Loucy (cell line): ENCODE measurements at regions not wholly inside any gene's neighbourhood (a gene's known extent, or its start where the extent isn't known, plus 50 kb on each side); places are given as distances from the start of the nearest gene placed in this dataset.

Source experiments
- H2AFZ ChIP-seq: fragments of 200-600 bp; sonication (generic); 2 replicates; pipeline ENCODE4 v1.6.0; 2016; ENCODE audit warnings: antibody characterized with exemption, mild to moderate bottlenecking, low read length, moderate library complexity
- H3F3A ChIP-seq: fragments of 200-600 bp; 2 replicates; pipeline ENCODE4 v1.6.0; 2016; ENCODE audit warnings: antibody characterized with exemption, low read depth, mild to moderate bottlenecking
- H3K27me3 ChIP-seq: fragments of 200-600 bp; sonication (generic); 2 replicates; pipeline ENCODE4 v1.6.1; 2014; ENCODE audit warnings: low read length, mild to moderate bottlenecking; ENCODE audit not compliant: insufficient read depth, poor library complexity, severe bottlenecking
- H3K36me3 ChIP-seq: fragments of 200-600 bp; sonication (generic); 2 replicates; pipeline ENCODE4 v1.6.1; 2016; ENCODE audit warnings: low read length; ENCODE audit not compliant: insufficient read depth
- H3K4me1 ChIP-seq: fragments of 200-600 bp; sonication (generic); 2 replicates; pipeline ENCODE4 v1.5.1; 2014; ENCODE audit warnings: low read length, mild to moderate bottlenecking; ENCODE audit not compliant: insufficient read depth, poor library complexity, severe bottlenecking
- H3K4me2 ChIP-seq: fragments of 200-600 bp; sonication (generic); 2 replicates; pipeline ENCODE4 v1.6.0; 2014; ENCODE audit warnings: antibody characterized with exemption, low read length, low read depth, mild to moderate bottlenecking; ENCODE audit not compliant: poor library complexity, severe bottlenecking
- H3K4me3 ChIP-seq: fragments of 200-600 bp; sonication (generic); 2 replicates; pipeline ENCODE4 v1.5.1; 2014; ENCODE audit warnings: low read length, mild to moderate bottlenecking, mixed read lengths; ENCODE audit not compliant: poor library complexity, severe bottlenecking
- H3K79me2 ChIP-seq: fragments of 200-600 bp; sonication (generic); 2 replicates; pipeline ENCODE4 v1.6.1; 2014; ENCODE audit warnings: low read length; ENCODE audit not compliant: insufficient read depth
- H3K9ac ChIP-seq: fragments of 200-600 bp; sonication (generic); 2 replicates; pipeline ENCODE4 v1.6.0; 2014; ENCODE audit warnings: mild to moderate bottlenecking, low read depth, low read length, moderate library complexity; ENCODE audit not compliant: poor library complexity, severe bottlenecking
- H3K9me2 ChIP-seq: fragments of 200-600 bp; sonication (generic); replicated peaks from 2 replicates; pipeline ENCODE4 v1.6.1; 2016; ENCODE audit warnings: low read depth, low read length, mixed read lengths
- H3K9me3 ChIP-seq: fragments of 200-600 bp; sonication (generic); 2 replicates; pipeline ENCODE4 v1.6.1; 2014; ENCODE audit warnings: mild to moderate bottlenecking, antibody characterized with exemption, low read length, low read depth; ENCODE audit not compliant: insufficient read depth
- H4K20me1 ChIP-seq: fragments of 200-600 bp; sonication (generic); 2 replicates; pipeline ENCODE4 v1.6.0; 2014; ENCODE audit warnings: antibody characterized with exemption, low read length, mild to moderate bottlenecking; ENCODE audit not compliant: insufficient read depth, poor library complexity, severe bottlenecking
- CTCF ChIP-seq: fragments of 200-600 bp; sonication (generic); conservative IDR thresholded peaks from 2 replicates; pipeline ENCODE4 v1.5.1; 2014; ENCODE audit warnings: mild to moderate bottlenecking, antibody characterized with exemption, low read length
- EZH2phosphoT487 ChIP-seq: fragments of 200-600 bp; IDR thresholded peaks from 2 replicates; pipeline ENCODE4 v1.6.1; 2018; ENCODE audit warnings: antibody characterized with exemption, mild to moderate bottlenecking, moderate library complexity, borderline replicate concordance

- H3K9me2 ChIP-seq: no peaks in the 10 kb centered on the region
- H4K20me1 ChIP-seq: no peaks in the 10 kb centered on the region
- TF ChIP-seq CTCF (no peak), EZH2phosphoT487 (no peak)
- no peaks in the 10 kb centered on the region for H3K79me2 ChIP-seq
- no peak overlapping the region for H2AFZ ChIP-seq
- peaks cover 4% of the 10 kb centered on the region for H3K27me3 ChIP-seq
- H3K36me3 ChIP-seq: no peaks in the 10 kb centered on the region
- H3K9me3 ChIP-seq: no peaks in the 10 kb centered on the region
- H3F3A ChIP-seq: no peaks in the 10 kb centered on the region
- H3K4me1 ChIP-seq: no peaks in the 10 kb centered on the region
- H3K4me2 ChIP-seq: no peak overlapping the region
- H3K4me3 ChIP-seq: no peak overlapping the region
- H3K9ac ChIP-seq: no peak overlapping the region
These were observed 179.9 kb upstream of the ANKRD28 start for GRCh38 chr3:15977598-15978232.

- TF ChIP-seq CTCF (no peak), EZH2phosphoT487 (no peak)
- Histone ChIP-seq H3K36me3 (no peaks in the 10 kb centered on the region), H3K4me1 (no peaks in the 10 kb centered on the region), H3K4me2 (no peak overlapping the region), H3F3A (no peaks in the 10 kb centered on the region), H3K4me3 (no peak overlapping the region), H2AFZ (no peak overlapping the region), H3K9me3 (no peaks in the 10 kb centered on the region), H3K9me2 (no peaks in the 10 kb centered on the region), H3K79me2 (no peaks in the 10 kb centered on the region), H4K20me1 (no peaks in the 10 kb centered on the region), H3K9ac (no peak overlapping the region), H3K27me3 (peaks cover 4% of the 10 kb centered on the region)
These were observed 181.0 kb upstream of the ANKRD28 start for GRCh38 chr3:15978801-15979200.

DNA sequence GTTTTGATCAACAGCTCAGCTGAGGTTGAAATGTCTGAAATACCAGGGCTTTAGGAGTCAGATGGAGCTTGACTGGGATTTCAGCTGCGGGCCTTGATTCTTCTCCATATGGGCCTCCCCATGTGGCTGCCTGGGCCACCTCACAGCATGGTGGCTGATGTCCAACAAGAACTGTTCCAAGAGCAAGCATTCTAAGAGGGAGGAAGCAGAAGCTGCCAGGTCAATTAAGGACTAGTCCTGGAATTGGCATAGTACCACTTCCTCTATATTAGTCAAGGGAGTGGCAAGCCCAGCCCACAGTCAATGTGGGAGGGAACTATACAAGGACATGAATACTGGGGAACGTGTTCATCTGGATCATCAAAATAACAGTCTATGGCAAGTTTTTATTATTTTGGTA, 181.7 kb upstream of the ANKRD28 start:
- no peak overlapping the region for H3K4me2 ChIP-seq
- TF ChIP-seq CTCF: no peak
- no peak for TF ChIP-seq EZH2phosphoT487
- no peaks in the 10 kb centered on the region for H3K79me2 ChIP-seq
- no peak overlapping the region for H3K4me3 ChIP-seq
- no peaks in the 10 kb centered on the region for H4K20me1 ChIP-seq
- H3K36me3 ChIP-seq: no peaks in the 10 kb centered on the region
- H3K4me1 ChIP-seq: no peaks in the 10 kb centered on the region
- no peaks in the 10 kb centered on the region for H3K9me3 ChIP-seq
- no peak overlapping the region for H2AFZ ChIP-seq
- H3F3A ChIP-seq: no peaks in the 10 kb centered on the region
- no peak overlapping the region for H3K9ac ChIP-seq
- no peaks in the 10 kb centered on the region for H3K9me2 ChIP-seq
- peaks cover 4% of the 10 kb centered on the region for H3K27me3 ChIP-seq
